ENCODE measurements at regions not wholly inside any gene's neighbourhood (a gene's known extent, or its start where the extent isn't known, plus 50 kb on each side); places are given as distances from the start of the nearest gene placed in this dataset.

DNA sequence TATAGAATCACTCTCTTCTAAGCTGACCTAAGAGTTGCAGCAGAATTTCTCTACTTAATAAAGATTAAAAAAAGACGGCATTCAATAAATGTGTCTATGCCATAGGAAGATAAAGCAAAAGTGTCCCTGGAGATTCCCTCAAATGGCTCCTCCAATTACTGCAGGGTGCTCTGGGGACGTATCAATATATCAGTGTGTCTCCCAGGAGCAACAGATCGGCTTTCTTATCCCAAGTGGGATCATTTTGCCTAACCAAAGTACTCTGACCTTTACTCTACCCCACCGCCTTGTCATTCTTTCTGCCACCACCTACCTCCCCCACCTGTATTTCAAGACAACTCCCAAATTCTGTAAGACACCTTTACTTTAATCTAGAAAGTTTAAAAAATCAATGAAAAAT is 202.0 kb upstream of the SEMA3C start:
- FAIRE-seq (no peak), DNase-seq (ENCODE audit: low read depth, low spot score) (no peak)
- H3K4me1 ChIP-seq (ENCODE audit: control insufficient read depth, extremely low read depth, insufficient read depth, low read length), result no peaks in the 10 kb centered on the region
- H4K20me1 ChIP-seq (replicated peaks; ENCODE audit: control insufficient read depth, extremely low read depth, insufficient read depth, low read length), result no peaks in the 10 kb centered on the region
- H3K4me2 ChIP-seq (ENCODE audit: insufficient read depth, low read length), result no peak overlapping the region
- no peaks in the 10 kb centered on the region for H3K9me3 ChIP-seq (replicated peaks; ENCODE audit: control insufficient read depth, insufficient read depth, low read length)
- H3K9me1 ChIP-seq (replicated peaks; ENCODE audit: control insufficient read depth, extremely low read depth, insufficient read depth, low read length), result no peaks in the 10 kb centered on the region
- intact Hi-C loops (cut with micrococcal nuclease), result no loop called here
- no peak overlapping the region for H3K9ac ChIP-seq (replicated peaks; ENCODE audit: extremely low read depth, insufficient read depth, low read length)
- no peak overlapping the region for H2AFZ ChIP-seq (ENCODE audit: low read depth, low read length)
- CTCF ChIA-PET, result no interaction called here
- H3K36me3 ChIP-seq (ENCODE audit: control insufficient read depth in 2 of 2, extremely low read depth in 1 of 2, insufficient read depth in 2 of 2, low read length in 2 of 2), result no peaks in the 10 kb centered on the region
- peaks cover 0 to 2% of the 10 kb centered on the region in 2 experiments for H3K27me3 ChIP-seq (ENCODE audit: control insufficient read depth in 2 of 2, insufficient read depth in 2 of 2, low read length in 2 of 2)
- dilution Hi-C loops (cut with MboI; ENCODE audit: extremely low pct_ligation_motif_present, low sequenced_read_pairs), result no loop called here
- BruUV-seq (replicated peaks), result no TSS peak
- H3K79me2 ChIP-seq (ENCODE audit: control insufficient read depth, insufficient read depth, low read length), result no peaks in the 10 kb centered on the region
- no peak overlapping the region for H3K27ac ChIP-seq (ENCODE audit: insufficient read depth, low read depth, low read length)
- H3K4me3 ChIP-seq (replicated peaks in 1 of 3; ENCODE audit: insufficient read depth in 1 of 3, low read depth in 1 of 3, low read length in 3 of 3), result no peak overlapping the region
- TF ChIP-seq, protein P1, sequence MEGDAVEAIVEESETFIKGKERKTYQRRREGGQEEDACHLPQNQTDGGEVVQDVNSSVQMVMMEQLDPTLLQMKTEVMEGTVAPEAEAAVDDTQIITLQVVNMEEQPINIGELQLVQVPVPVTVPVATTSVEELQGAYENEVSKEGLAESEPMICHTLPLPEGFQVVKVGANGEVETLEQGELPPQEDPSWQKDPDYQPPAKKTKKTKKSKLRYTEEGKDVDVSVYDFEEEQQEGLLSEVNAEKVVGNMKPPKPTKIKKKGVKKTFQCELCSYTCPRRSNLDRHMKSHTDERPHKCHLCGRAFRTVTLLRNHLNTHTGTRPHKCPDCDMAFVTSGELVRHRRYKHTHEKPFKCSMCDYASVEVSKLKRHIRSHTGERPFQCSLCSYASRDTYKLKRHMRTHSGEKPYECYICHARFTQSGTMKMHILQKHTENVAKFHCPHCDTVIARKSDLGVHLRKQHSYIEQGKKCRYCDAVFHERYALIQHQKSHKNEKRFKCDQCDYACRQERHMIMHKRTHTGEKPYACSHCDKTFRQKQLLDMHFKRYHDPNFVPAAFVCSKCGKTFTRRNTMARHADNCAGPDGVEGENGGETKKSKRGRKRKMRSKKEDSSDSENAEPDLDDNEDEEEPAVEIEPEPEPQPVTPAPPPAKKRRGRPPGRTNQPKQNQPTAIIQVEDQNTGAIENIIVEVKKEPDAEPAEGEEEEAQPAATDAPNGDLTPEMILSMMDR (IDR thresholded peaks at IDR 0.05; ENCODE audit: extremely low read depth in 1 of 2, insufficient read depth in 1 of 2, low read depth in 1 of 2, low read length in 2 of 2), result no peak
- TF ChIP-seq FOS (IDR thresholded peaks at IDR 0.05; ENCODE audit: borderline replicate concordance, insufficient read depth, low read length) (no peak), JUN (IDR thresholded peaks at IDR 0.05; ENCODE audit: borderline replicate concordance, insufficient read depth, insufficient read length, low read depth) (no peak), EZH2 (IDR thresholded peaks at IDR 0.05; ENCODE audit: borderline replicate concordance, low read depth, low read length, severe bottlenecking) (no peak), MYC (IDR thresholded peaks at IDR 0.05; ENCODE audit: low read depth, low read length) (no peak), GATA2 (IDR thresholded peaks at IDR 0.05; ENCODE audit: insufficient read depth, insufficient read length, low read depth, low read length) (no peak), POLR2A (IDR thresholded peaks at IDR 0.05; ENCODE audit: low read depth, low read length) (no peak)
- POLR2A ChIA-PET, result no interaction called here

DNA sequence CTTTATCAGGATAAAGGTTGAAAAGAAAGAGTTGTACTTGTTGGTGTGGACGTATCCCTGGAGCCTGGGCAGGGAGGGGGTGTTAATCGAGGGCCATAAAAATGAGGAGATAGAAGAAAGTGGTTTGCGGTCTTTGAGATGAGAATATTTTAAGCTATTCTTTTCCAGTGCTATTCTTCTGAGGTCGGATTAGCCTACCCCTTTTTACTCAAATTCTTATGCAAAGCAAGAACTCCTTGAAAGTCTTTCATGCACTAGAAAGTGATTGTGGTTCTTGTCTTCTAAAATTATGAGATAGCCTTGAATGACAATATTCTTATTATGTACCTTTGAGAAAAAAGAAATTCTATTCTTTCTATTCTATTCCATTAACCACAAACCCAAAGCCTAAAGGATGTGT is 201.3 kb upstream of the SEMA3C start:
- CTCF ChIA-PET, result no interaction called here
- H3K27me3 ChIP-seq (ENCODE audit: control insufficient read depth in 2 of 2, insufficient read depth in 2 of 2, low read length in 2 of 2), result peaks cover 0 to 2% of the 10 kb centered on the region in 2 experiments
- no TSS peak for BruUV-seq (replicated peaks)
- no peak overlapping the region for H3K27ac ChIP-seq (ENCODE audit: insufficient read depth, low read depth, low read length)
- no peak overlapping the region for H2AFZ ChIP-seq (ENCODE audit: low read depth, low read length)
- no peaks in the 10 kb centered on the region for H3K79me2 ChIP-seq (ENCODE audit: control insufficient read depth, insufficient read depth, low read length)
- H3K4me1 ChIP-seq (ENCODE audit: control insufficient read depth, extremely low read depth, insufficient read depth, low read length), result no peaks in the 10 kb centered on the region
- no peak overlapping the region for H3K4me2 ChIP-seq (ENCODE audit: insufficient read depth, low read length)
- H3K36me3 ChIP-seq (ENCODE audit: control insufficient read depth in 2 of 2, extremely low read depth in 1 of 2, insufficient read depth in 2 of 2, low read length in 2 of 2), result no peaks in the 10 kb centered on the region
- TF ChIP-seq GATA2 (IDR thresholded peaks at IDR 0.05; ENCODE audit: insufficient read depth, insufficient read length, low read depth, low read length) (no peak), POLR2AphosphoS5 (IDR thresholded peaks at IDR 0.05; ENCODE audit: insufficient read depth, low read depth, low read length) (no peak), EZH2 (IDR thresholded peaks at IDR 0.05; ENCODE audit: borderline replicate concordance, low read depth, low read length, severe bottlenecking) (no peak), POLR2A (IDR thresholded peaks at IDR 0.05; ENCODE audit: low read depth, low read length) (no peak), MYC (IDR thresholded peaks at IDR 0.05; ENCODE audit: low read depth, low read length) (no peak), JUN (IDR thresholded peaks at IDR 0.05; ENCODE audit: borderline replicate concordance, insufficient read depth, insufficient read length, low read depth) (no peak), FOS (IDR thresholded peaks at IDR 0.05; ENCODE audit: borderline replicate concordance, insufficient read depth, low read length) (no peak)
- TF ChIP-seq, protein P2, sequence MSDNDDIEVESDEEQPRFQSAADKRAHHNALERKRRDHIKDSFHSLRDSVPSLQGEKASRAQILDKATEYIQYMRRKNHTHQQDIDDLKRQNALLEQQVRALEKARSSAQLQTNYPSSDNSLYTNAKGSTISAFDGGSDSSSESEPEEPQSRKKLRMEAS (IDR thresholded peaks at IDR 0.05; ENCODE audit: insufficient read depth, insufficient read length), result no peak
- H3K9me3 ChIP-seq (replicated peaks; ENCODE audit: control insufficient read depth, insufficient read depth, low read length), result no peaks in the 10 kb centered on the region
- dilution Hi-C loops (cut with MboI; ENCODE audit: extremely low pct_ligation_motif_present, low sequenced_read_pairs), result no loop called here
- no peak for DNase-seq (ENCODE audit: low read depth, low spot score)
- no peak overlapping the region for H3K4me3 ChIP-seq (replicated peaks in 1 of 3; ENCODE audit: insufficient read depth in 1 of 3, low read depth in 1 of 3, low read length in 3 of 3)
- FAIRE-seq, result no peak
- no peaks in the 10 kb centered on the region for H4K20me1 ChIP-seq (replicated peaks; ENCODE audit: control insufficient read depth, extremely low read depth, insufficient read depth, low read length)
- POLR2A ChIA-PET, result no interaction called here
- H3K9me1 ChIP-seq (replicated peaks; ENCODE audit: control insufficient read depth, extremely low read depth, insufficient read depth, low read length), result no peaks in the 10 kb centered on the region
- intact Hi-C loops (cut with micrococcal nuclease), result no loop called here
- H3K9ac ChIP-seq (replicated peaks; ENCODE audit: extremely low read depth, insufficient read depth, low read length), result no peak overlapping the region
